GM12878 (cell line): ENCODE measurements at regions not wholly inside any gene's neighbourhood (a gene's known extent, or its start where the extent isn't known, plus 50 kb on each side); places are given as distances from the start of the nearest gene placed in this dataset.

Experiments used
- ATAC-seq: fragments of 200-7000 bp; cut with Tn5 transposase; 3 replicates; pipeline ENCODE4 v1.9.1; 2020; ENCODE audit warnings: mild to moderate bottlenecking, moderate library complexity
- BruUV-seq: library from RNA; stranded (reverse); fragments of 400-500 nt; replicated peaks from 2 replicates; lab custom pipeline; 2021; lab: Mats Ljungman, UMichigan
- CTCF ChIA-PET: fragments of 300-600 bp; sonication (Branson Sonifier 250); formaldehyde crosslinking; extraction: SDS; loops from one replicate; lab custom pipeline; 2021; ENCODE audit warnings: inconsistent platforms; lab: Yijun Ruan, JAX
- POLR2A ChIA-PET: fragments of 350-600 bp; formaldehyde crosslinking; extraction: SDS; loops from one replicate; lab custom pipeline; 2021; ENCODE audit warnings: inconsistent platforms; lab: Charles Lee
- RAD21 ChIA-PET: fragments of 300-600 bp; sonication (Branson Sonifier 250); formaldehyde crosslinking; loops from one replicate; lab custom pipeline; 2023; ENCODE audit warnings: antibody characterized with exemption; ENCODE audit not compliant: unreplicated experiment; lab: Charles Lee
- SMC1A ChIA-PET: fragments of 300-600 bp; sonication (Branson Sonifier 250); formaldehyde crosslinking; loops from one replicate; lab custom pipeline; 2023; ENCODE audit not compliant: unreplicated experiment, uncharacterized antibody; lab: Charles Lee
- DNase-seq: peaks from one replicate; pipeline ENCODE4 v3.0.0-alpha.2; 2011; ENCODE audit warnings: low read depth, low spot score
- FAIRE-seq: peaks from 3 replicates; lab custom pipeline; 2011; peaks lifted over from hg19 to GRCh38; lab: Jason Lieb, UNC
- H2AFZ ChIP-seq: 2 replicates; pipeline ENCODE4 v1.6.0; 2011; ENCODE audit warnings: low read depth, low read length, control low read depth; ENCODE audit not compliant: control insufficient read depth
- H3K27ac ChIP-seq: 2 replicates; pipeline ENCODE4 v1.5.1; 2011; ENCODE audit warnings: control low read depth; ENCODE audit not compliant: control insufficient read depth, insufficient read depth
- H3K27me3 ChIP-seq, 2 experiments: replicated peaks in 1 of 2; 2 replicates each; pipeline versions ENCODE4 v1.6.0 to v1.6.1; 2011; ENCODE audit warnings: low read length in 1 of 2; ENCODE audit not compliant: control insufficient read depth in 2 of 2, insufficient read depth in 2 of 2
- H3K36me3 ChIP-seq, 2 experiments: 2 replicates each; pipeline ENCODE4 v1.5.1; 2011; ENCODE audit warnings: low read length in 1 of 2; ENCODE audit not compliant: control insufficient read depth in 2 of 2, insufficient read depth in 2 of 2
- H3K4me1 ChIP-seq: 2 replicates; pipeline ENCODE4 v1.6.1; 2011; ENCODE audit warnings: mild to moderate bottlenecking, low read length, moderate library complexity, mixed read lengths; ENCODE audit not compliant: control insufficient read depth, insufficient read depth
- H3K4me2 ChIP-seq: 2 replicates; pipeline ENCODE4 v1.6.0; 2011; ENCODE audit warnings: control low read depth; ENCODE audit not compliant: control insufficient read depth, insufficient read depth
- H3K4me3 ChIP-seq: fragments of 200-600 bp; sonication (generic); 2 replicates; pipeline ENCODE4 v1.5.1; 2016
- H3K79me2 ChIP-seq: 2 replicates; pipeline ENCODE4 v1.6.0; 2011; ENCODE audit warnings: low read length; ENCODE audit not compliant: control insufficient read depth, insufficient read depth
- H3K9ac ChIP-seq: 2 replicates; pipeline ENCODE4 v1.8.0; 2011; ENCODE audit warnings: low read length, control low read depth, mixed read lengths; ENCODE audit not compliant: control insufficient read depth, insufficient read depth
- H3K9me3 ChIP-seq: replicated peaks from 3 replicates; pipeline ENCODE4 v1.5.1; 2011; ENCODE audit warnings: mild to moderate bottlenecking, low read length; ENCODE audit not compliant: control insufficient read depth, insufficient read depth
- H4K20me1 ChIP-seq: 2 replicates; pipeline ENCODE4 v1.6.0; 2011; ENCODE audit not compliant: control insufficient read depth, insufficient read depth
- MXI1 ChIP-seq: fragments of 150-350 bp; IDR thresholded peaks from 2 replicates; pipeline ENCODE4 v1.6.1; 2011; ENCODE audit warnings: low read depth, mild to moderate bottlenecking, inconsistent platforms, low read length, improper control_type of control experiment
- NRF1 ChIP-seq: conservative IDR thresholded peaks from 2 replicates; pipeline ENCODE4 v1.6.1; 2011; ENCODE audit warnings: mild to moderate bottlenecking, low read depth, low read length, improper control_type of control experiment
- STAT1 ChIP-seq: fragments of 450-650 bp; conservative IDR thresholded peaks from 2 replicates; pipeline ENCODE4 v1.6.1; 2014; ENCODE audit warnings: antibody characterized with exemption, mild to moderate bottlenecking
- SUZ12 ChIP-seq: fragments of 200-600 bp; sonication (generic); IDR thresholded peaks from one replicate; pipeline ENCODE4 v1.6.1; 2018; ENCODE audit warnings: antibody characterized with exemption, mild to moderate bottlenecking; ENCODE audit not compliant: unreplicated experiment
- ZZZ3 ChIP-seq: IDR thresholded peaks from 2 replicates; pipeline ENCODE4 v1.6.1; 2011; ENCODE audit warnings: low read depth; ENCODE audit not compliant: control insufficient read depth, insufficient read length
- WGBS: methylation state at CpG from one replicate; pipeline ENCODE4 v1.1.6; 2016; ENCODE audit warnings: low lambda C conversion rate; ENCODE audit not compliant: insufficient replicate concordance, insufficient coverage; ENCODE audit errors: missing lambda C conversion rate; 5-methylcytosine and 5-hydroxymethylcytosine counted together
- in situ Hi-C: fragments of 300-500 bp; cut with MboI; formaldehyde crosslinking; loops from 9 replicates; pipeline ENCODE4 v1.14.3; 2018; ENCODE audit warnings: mixed read lengths
- intact Hi-C: fragments of 100-400 bp; cut with micrococcal nuclease; formaldehyde crosslinking; loops from one replicate; pipeline ENCODE4 v1.14.2; 2022; ENCODE audit not compliant: unreplicated experiment
- TF ChIP-seq, protein P1 (sequence below): fragments of 450-650 bp; IDR thresholded peaks from 2 replicates; pipeline ENCODE4 v1.6.1; 2016; ENCODE audit warnings: mild to moderate bottlenecking
- TF ChIP-seq, protein P2 (sequence below): fragments of 450-650 bp; IDR thresholded peaks from 2 replicates; pipeline ENCODE4 v1.6.1; 2014; ENCODE audit warnings: mild to moderate bottlenecking
- TF ChIP-seq, protein P3 (sequence below): fragments of 450-650 bp; IDR thresholded peaks from 2 replicates; pipeline ENCODE4 v1.6.1; 2017; ENCODE audit warnings: mild to moderate bottlenecking, moderate library complexity

DNA sequence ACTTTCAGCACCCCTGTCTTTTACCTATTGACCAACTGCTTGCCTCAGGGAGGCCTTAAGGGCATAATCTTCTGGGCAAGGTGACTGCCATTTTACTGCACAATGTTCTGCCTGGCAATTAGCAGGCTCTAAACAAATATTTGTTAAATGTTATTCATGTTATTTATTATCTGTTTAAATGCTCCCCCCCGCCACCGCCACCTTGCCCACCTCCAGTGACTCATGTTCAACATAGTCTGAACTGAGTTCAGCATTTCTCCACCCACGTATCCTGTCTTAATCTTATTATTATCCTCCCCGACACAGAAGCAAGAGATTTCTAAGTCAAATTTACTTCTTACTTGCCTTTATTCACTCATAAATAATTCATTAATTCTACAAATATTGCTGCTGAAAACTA, 144.8 kb downstream of the LIG4 start:
- TF ChIP-seq NRF1 = no peak
- TF ChIP-seq ZZZ3 = no peak
- Histone ChIP-seq H3K4me3 (no peak overlapping the region), H2AFZ (no peak overlapping the region), H3K9ac (no peak overlapping the region), H3K27ac (no peak overlapping the region), H3K79me2 (no peaks in the 10 kb centered on the region), H3K9me3 (no peaks in the 10 kb centered on the region), H3K27me3 (no peaks in the 10 kb centered on the region), H3K4me2 (no peak overlapping the region), H3K4me1 (no peaks in the 10 kb centered on the region), H3K36me3 (no peaks in the 10 kb centered on the region), H4K20me1 (no peaks in the 10 kb centered on the region)
- CTCF ChIA-PET = interaction anchor here (0.5 kb wide), 1 partner anchor 183 kb away, joined by 3 read pairs; no protein-coding TSS in a partner anchor
- intact Hi-C loops (no loop called here), in situ Hi-C loops (no loop called here)
- RAD21 ChIA-PET = no interaction called here
- DNase-seq (no peak), FAIRE-seq (no peak), ATAC-seq (no peak)
- no TSS peak for BruUV-seq
- SMC1A ChIA-PET = interaction anchor here (0.6 kb wide), 1 partner anchor 81 kb away, joined by 3 read pairs; no protein-coding TSS in a partner anchor
- POLR2A ChIA-PET = no interaction called here
- WGBS = 31% methylated on average over 4 of the region's 4 CpGs

DNA sequence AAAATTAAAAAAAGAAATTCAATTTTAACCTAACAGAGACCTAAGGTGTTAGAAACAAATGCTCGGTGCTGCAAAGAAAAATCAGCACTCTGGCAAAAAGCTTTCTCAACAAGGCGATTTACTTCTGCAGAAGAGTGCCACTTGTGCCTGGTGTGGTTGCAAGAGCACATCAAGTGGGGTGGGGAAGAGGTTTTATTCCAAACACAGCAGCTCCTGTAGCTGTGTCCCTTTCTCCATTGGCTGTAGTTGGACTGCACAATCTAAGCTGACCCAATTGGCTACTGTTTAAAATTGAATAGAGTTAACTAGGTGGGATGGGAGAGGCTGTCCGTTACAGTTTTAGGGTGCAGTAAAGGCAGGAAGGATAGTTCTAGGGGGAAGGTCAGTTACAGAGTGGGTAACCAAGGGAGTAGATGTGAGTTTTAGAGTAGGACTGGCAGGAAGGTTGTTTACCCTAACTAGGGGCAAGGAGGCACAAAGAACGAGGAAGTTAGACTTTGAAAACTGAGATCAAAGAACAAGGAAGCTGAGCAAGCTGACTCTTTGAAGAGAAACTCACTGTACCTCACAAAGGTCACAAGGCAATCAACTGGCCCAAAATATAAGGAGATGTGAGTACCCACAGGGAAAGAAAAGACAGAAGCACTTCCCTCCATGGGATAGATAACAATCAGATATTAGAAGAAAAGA, 145.7 kb downstream of the LIG4 start:
- 2% methylated on average over 4 of the region's 4 CpGs for WGBS
- Histone ChIP-seq H3K79me2 (no peaks in the 10 kb centered on the region), H3K4me1 (no peaks in the 10 kb centered on the region), H3K27me3 (no peaks in the 10 kb centered on the region), H3K9me3 (no peaks in the 10 kb centered on the region), H3K36me3 (no peaks in the 10 kb centered on the region), H4K20me1 (no peaks in the 10 kb centered on the region), H3K9ac (no peak overlapping the region), H3K4me3 (no peak overlapping the region), H2AFZ (no peak overlapping the region), H3K27ac (no peak overlapping the region), H3K4me2 (no peak overlapping the region)
- in situ Hi-C loops = no loop called here
- RAD21 ChIA-PET = no interaction called here
- SMC1A ChIA-PET = no interaction called here
- TF ChIP-seq STAT1 = no peak
- TF ChIP-seq, protein P1, sequence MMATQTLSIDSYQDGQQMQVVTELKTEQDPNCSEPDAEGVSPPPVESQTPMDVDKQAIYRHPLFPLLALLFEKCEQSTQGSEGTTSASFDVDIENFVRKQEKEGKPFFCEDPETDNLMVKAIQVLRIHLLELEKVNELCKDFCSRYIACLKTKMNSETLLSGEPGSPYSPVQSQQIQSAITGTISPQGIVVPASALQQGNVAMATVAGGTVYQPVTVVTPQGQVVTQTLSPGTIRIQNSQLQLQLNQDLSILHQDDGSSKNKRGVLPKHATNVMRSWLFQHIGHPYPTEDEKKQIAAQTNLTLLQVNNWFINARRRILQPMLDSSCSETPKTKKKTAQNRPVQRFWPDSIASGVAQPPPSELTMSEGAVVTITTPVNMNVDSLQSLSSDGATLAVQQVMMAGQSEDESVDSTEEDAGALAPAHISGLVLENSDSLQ = no peak
- no peak for TF ChIP-seq SUZ12
- no peak for TF ChIP-seq MXI1
- TF ChIP-seq, protein P2, sequence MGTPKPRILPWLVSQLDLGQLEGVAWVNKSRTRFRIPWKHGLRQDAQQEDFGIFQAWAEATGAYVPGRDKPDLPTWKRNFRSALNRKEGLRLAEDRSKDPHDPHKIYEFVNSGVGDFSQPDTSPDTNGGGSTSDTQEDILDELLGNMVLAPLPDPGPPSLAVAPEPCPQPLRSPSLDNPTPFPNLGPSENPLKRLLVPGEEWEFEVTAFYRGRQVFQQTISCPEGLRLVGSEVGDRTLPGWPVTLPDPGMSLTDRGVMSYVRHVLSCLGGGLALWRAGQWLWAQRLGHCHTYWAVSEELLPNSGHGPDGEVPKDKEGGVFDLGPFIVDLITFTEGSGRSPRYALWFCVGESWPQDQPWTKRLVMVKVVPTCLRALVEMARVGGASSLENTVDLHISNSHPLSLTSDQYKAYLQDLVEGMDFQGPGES = no peak
- TF ChIP-seq, protein P3, sequence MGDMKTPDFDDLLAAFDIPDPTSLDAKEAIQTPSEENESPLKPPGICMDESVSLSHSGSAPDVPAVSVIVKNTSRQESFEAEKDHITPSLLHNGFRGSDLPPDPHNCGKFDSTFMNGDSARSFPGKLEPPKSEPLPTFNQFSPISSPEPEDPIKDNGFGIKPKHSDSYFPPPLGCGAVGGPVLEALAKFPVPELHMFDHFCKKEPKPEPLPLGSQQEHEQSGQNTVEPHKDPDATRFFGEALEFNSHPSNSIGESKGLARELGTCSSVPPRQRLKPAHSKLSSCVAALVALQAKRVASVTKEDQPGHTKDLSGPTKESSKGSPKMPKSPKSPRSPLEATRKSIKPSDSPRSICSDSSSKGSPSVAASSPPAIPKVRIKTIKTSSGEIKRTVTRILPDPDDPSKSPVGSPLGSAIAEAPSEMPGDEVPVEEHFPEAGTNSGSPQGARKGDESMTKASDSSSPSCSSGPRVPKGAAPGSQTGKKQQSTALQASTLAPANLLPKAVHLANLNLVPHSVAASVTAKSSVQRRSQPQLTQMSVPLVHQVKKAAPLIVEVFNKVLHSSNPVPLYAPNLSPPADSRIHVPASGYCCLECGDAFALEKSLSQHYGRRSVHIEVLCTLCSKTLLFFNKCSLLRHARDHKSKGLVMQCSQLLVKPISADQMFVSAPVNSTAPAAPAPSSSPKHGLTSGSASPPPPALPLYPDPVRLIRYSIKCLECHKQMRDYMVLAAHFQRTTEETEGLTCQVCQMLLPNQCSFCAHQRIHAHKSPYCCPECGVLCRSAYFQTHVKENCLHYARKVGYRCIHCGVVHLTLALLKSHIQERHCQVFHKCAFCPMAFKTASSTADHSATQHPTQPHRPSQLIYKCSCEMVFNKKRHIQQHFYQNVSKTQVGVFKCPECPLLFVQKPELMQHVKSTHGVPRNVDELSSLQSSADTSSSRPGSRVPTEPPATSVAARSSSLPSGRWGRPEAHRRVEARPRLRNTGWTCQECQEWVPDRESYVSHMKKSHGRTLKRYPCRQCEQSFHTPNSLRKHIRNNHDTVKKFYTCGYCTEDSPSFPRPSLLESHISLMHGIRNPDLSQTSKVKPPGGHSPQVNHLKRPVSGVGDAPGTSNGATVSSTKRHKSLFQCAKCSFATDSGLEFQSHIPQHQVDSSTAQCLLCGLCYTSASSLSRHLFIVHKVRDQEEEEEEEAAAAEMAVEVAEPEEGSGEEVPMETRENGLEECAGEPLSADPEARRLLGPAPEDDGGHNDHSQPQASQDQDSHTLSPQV = no peak
- no peak for DNase-seq
- no TSS peak for BruUV-seq
- CTCF ChIA-PET = no interaction called here
- POLR2A ChIA-PET = no interaction called here
- intact Hi-C loops = no loop called here
- no peak for FAIRE-seq
- ATAC-seq = no peak
